H1 (cell line): ENCODE measurements at regions not wholly inside any gene's neighbourhood (a gene's known extent, or its start where the extent isn't known, plus 50 kb on each side); places are given as distances from the start of the nearest gene placed in this dataset.

Experiments
- CTCF ChIA-PET: fragments of 300-600 bp; sonication (Branson Sonifier 250); formaldehyde crosslinking; loops from one replicate; lab custom pipeline; 2021; ENCODE audit not compliant: partially characterized antibody; lab: Charles Lee
- POLR2A ChIA-PET: fragments of 300-600 bp; sonication (Branson Sonifier 250); formaldehyde crosslinking; loops from one replicate; lab custom pipeline; 2021; ENCODE audit warnings: inconsistent platforms; ENCODE audit not compliant: partially characterized antibody; lab: Charles Lee
- DNase-seq, 2 experiments: peaks; one replicate each; pipeline versions ENCODE4 v3.0.0 to v3.0.0-alpha.2; 2010 to 2022; ENCODE audit warnings: low spot score in 2 of 2, low read depth in 1 of 2, mixed read lengths in 1 of 2
- FAIRE-seq: peaks from 2 replicates; lab custom pipeline; 2011; peaks lifted over from hg19 to GRCh38; lab: Jason Lieb, UNC
- H2AFZ ChIP-seq: 2 replicates; pipeline ENCODE4 v1.8.1; 2012; ENCODE audit warnings: low read length, inconsistent platforms
- H2AK5ac ChIP-seq: 2 replicates; pipeline ENCODE4 v1.6.1; 2013; ENCODE audit warnings: low read depth, low read length
- H2BK120ac ChIP-seq: replicated peaks from 2 replicates; pipeline ENCODE3; 2013; ENCODE audit warnings: low read depth, low read length, inconsistent platforms
- H2BK12ac ChIP-seq: 2 replicates; pipeline ENCODE4 v1.6.1; 2013; ENCODE audit warnings: low read depth, low read length
- H2BK15ac ChIP-seq: 2 replicates; pipeline ENCODE4 v1.6.1; 2013; ENCODE audit warnings: low read length
- H2BK20ac ChIP-seq: 2 replicates; pipeline ENCODE4 v1.6.1; 2013; ENCODE audit warnings: low read length
- H2BK5ac ChIP-seq: 2 replicates; pipeline ENCODE4 v1.6.1; 2013; ENCODE audit warnings: low read depth, low read length
- H3K14ac ChIP-seq: 2 replicates; pipeline ENCODE4 v1.6.1; 2013; ENCODE audit warnings: inconsistent platforms; ENCODE audit not compliant: insufficient read length
- H3K18ac ChIP-seq: 2 replicates; pipeline ENCODE4 v1.6.1; 2013; ENCODE audit warnings: low read length; ENCODE audit errors: extremely low read depth
- H3K23ac ChIP-seq: 2 replicates; pipeline ENCODE4 v1.6.1; 2013; ENCODE audit warnings: inconsistent platforms; ENCODE audit not compliant: insufficient read length
- H3K23me2 ChIP-seq: 2 replicates; pipeline ENCODE4 v1.6.1; 2013; ENCODE audit warnings: low read depth, low read length
- H3K27ac ChIP-seq: 2 replicates; pipeline ENCODE4 v1.6.1; 2011; ENCODE audit warnings: low read depth, low read length, inconsistent platforms
- H3K27me3 ChIP-seq, 4 experiments: replicated peaks in 1 of 4; 1 replicate in 1 of 4; 2 replicates in 3 of 4; pipeline versions ENCODE4 v1.6.1 to v1.8.1; 2011 to 2013; ENCODE audit warnings: low read length in 3 of 4, mild to moderate bottlenecking in 3 of 4, inconsistent platforms in 2 of 4, mixed read lengths in 2 of 4, moderate library complexity in 1 of 4; ENCODE audit not compliant: control insufficient read depth in 3 of 4, insufficient read depth in 3 of 4; ENCODE audit errors: extremely low read depth in 1 of 4
- H3K36me3 ChIP-seq, 4 experiments: 2 replicates each; pipeline versions ENCODE4 v1.6.1 to v1.8.1; 2011 to 2013; ENCODE audit warnings: mild to moderate bottlenecking in 4 of 4, low read length in 3 of 4, moderate library complexity in 2 of 4, control low read depth in 1 of 4, inconsistent platforms in 1 of 4; ENCODE audit not compliant: insufficient read depth in 4 of 4, control insufficient read depth in 2 of 4
- H3K4ac ChIP-seq: replicated peaks from 2 replicates; pipeline ENCODE3; 2013; ENCODE audit warnings: low read length, low read depth, mixed read lengths, inconsistent platforms; ENCODE audit not compliant: insufficient read length
- H3K4me1 ChIP-seq, 4 experiments: replicated peaks in 1 of 4; 1 replicate in 1 of 4; 2 replicates in 3 of 4; pipeline versions ENCODE4 v1.6.1 to v1.8.1; 2011 to 2013; ENCODE audit warnings: low read length in 3 of 4, inconsistent platforms in 2 of 4, mixed read lengths in 1 of 4; ENCODE audit not compliant: insufficient read depth in 4 of 4, control insufficient read depth in 3 of 4
- H3K4me2 ChIP-seq, 2 experiments: 2 replicates each; pipeline versions ENCODE4 v1.6.1 to v1.8.1; 2011 to 2013; ENCODE audit warnings: low read depth in 2 of 2, low read length in 2 of 2, control low read depth in 1 of 2, inconsistent platforms in 1 of 2, mild to moderate bottlenecking in 1 of 2; ENCODE audit not compliant: insufficient read depth in 1 of 2
- H3K4me3 ChIP-seq, 4 experiments: fragments of 200-600, 300-600 bp in 1 of 4; sonication (generic), shearing (Covaris generic), sonication (Bioruptor Twin) in 1 of 4; 2 replicates each; pipeline versions ENCODE4 v1.5.1 to v1.8.1; 2011 to 2016; ENCODE audit warnings: low read length in 4 of 4, low read depth in 3 of 4, control low read depth in 2 of 4, inconsistent platforms in 2 of 4, mild to moderate bottlenecking in 2 of 4, mixed read lengths in 1 of 4, moderate library complexity in 1 of 4; ENCODE audit not compliant: insufficient read depth in 2 of 4; ENCODE audit errors: extremely low read depth in 1 of 4
- H3K56ac ChIP-seq: replicated peaks from 2 replicates; pipeline ENCODE3; 2013; ENCODE audit warnings: low read depth, mild to moderate bottlenecking, mixed read lengths, low read length, inconsistent platforms; ENCODE audit not compliant: insufficient read length
- H3K79me1 ChIP-seq: 2 replicates; pipeline ENCODE4 v1.6.1; 2013; ENCODE audit warnings: low read depth, low read length, control low read depth
- H3K79me2 ChIP-seq, 2 experiments: 2 replicates each; pipeline versions ENCODE4 v1.6.1 to v1.8.1; 2012 to 2013; ENCODE audit warnings: low read length in 2 of 2, mild to moderate bottlenecking in 2 of 2, inconsistent platforms in 1 of 2; ENCODE audit not compliant: insufficient read depth in 2 of 2, control insufficient read depth in 1 of 2
- H3K9ac ChIP-seq, 4 experiments: replicated peaks in 1 of 4; 1 replicate in 1 of 4; 2 replicates in 3 of 4; pipeline versions ENCODE4 v1.6.1 to v1.8.1; 2011 to 2013; ENCODE audit warnings: low read depth in 3 of 4, low read length in 3 of 4, control low read depth in 2 of 4, mild to moderate bottlenecking in 2 of 4, moderate library complexity in 2 of 4, inconsistent platforms in 1 of 4; ENCODE audit errors: extremely low read depth in 1 of 4
- H3K9me3 ChIP-seq, 2 experiments: 2 replicates each; pipeline versions ENCODE4 v1.6.1 to v1.8.1; 2012 to 2013; ENCODE audit warnings: mild to moderate bottlenecking in 2 of 2, moderate library complexity in 2 of 2, control low read depth in 1 of 2, inconsistent platforms in 1 of 2, low read depth in 1 of 2, low read length in 1 of 2, mixed read lengths in 1 of 2; ENCODE audit not compliant: insufficient read depth in 2 of 2
- H4K20me1 ChIP-seq, 2 experiments: replicated peaks in 1 of 2; 2 replicates each; pipeline versions ENCODE3 to v1.8.1; 2011 to 2013; ENCODE audit warnings: inconsistent platforms in 2 of 2, low read length in 2 of 2, mild to moderate bottlenecking in 1 of 2; ENCODE audit not compliant: insufficient read depth in 2 of 2, control insufficient read depth in 1 of 2
- H4K5ac ChIP-seq: 2 replicates; pipeline ENCODE4 v1.6.1; 2013; ENCODE audit warnings: low read length, low read depth, mixed read lengths, inconsistent platforms; ENCODE audit not compliant: insufficient read length
- H4K8ac ChIP-seq: 2 replicates; pipeline ENCODE4 v1.8.0; 2013; ENCODE audit warnings: mild to moderate bottlenecking, moderate library complexity, low read length, inconsistent platforms; ENCODE audit not compliant: insufficient read depth; ENCODE audit errors: extremely low read depth
- H4K91ac ChIP-seq: replicated peaks from 2 replicates; pipeline ENCODE3; 2013; ENCODE audit warnings: low read length, mixed read lengths, inconsistent platforms; ENCODE audit not compliant: insufficient read length
- WGBS, 2 experiments: shearing (Covaris generic) in 1 of 2; methylation state at CpG; one replicate each; pipeline versions ENCODE4 v1.1.6 to v1.1.7; 2013 to 2015; ENCODE audit warnings: low lambda C conversion rate in 2 of 2, mixed read lengths in 2 of 2, inconsistent platforms in 1 of 2, low coverage in 1 of 2, missing lambda C conversion rate in 1 of 2; ENCODE audit not compliant: insufficient replicate concordance in 2 of 2, insufficient coverage in 1 of 2, insufficient read length in 1 of 2; ENCODE audit errors: extremely low coverage in 1 of 2, missing lambda C conversion rate in 1 of 2; 5-methylcytosine and 5-hydroxymethylcytosine counted together

GRCh38 chr13:73984949-73985691, 149.1 kb downstream of the KLF12 start:
- Histone ChIP-seq H4K91ac (no peak overlapping the region), H2AFZ (peak overlapping the region; percentile 10; the same call in 1 of the 2 replicates), H3K14ac (no peak overlapping the region), H3K18ac (no peak overlapping the region), H2AK5ac (no peak overlapping the region), H3K27me3 (no peaks in the 10 kb centered on the region), H3K4ac (no peak overlapping the region), H3K79me2 (no peaks in the 10 kb centered on the region), H4K20me1 (no peaks in the 10 kb centered on the region), H3K4me2 (no peak overlapping the region), H3K9me3 (no peaks in the 10 kb centered on the region), H3K79me1 (peaks cover 2% of the 10 kb centered on the region; the same call in 1 of the 2 replicates), H2BK5ac (no peak overlapping the region), H2BK120ac (no peak overlapping the region), H2BK12ac (peak overlapping the region; percentile 41; the same call in 1 of the 2 replicates), H2BK15ac (0 out of 2 replicates have a peak overlapping the region, but pooled peaks have one; percentile 61), H3K4me1 (peaks cover 0 to 9% (median 3%) of the 10 kb centered on the region in 4 experiments; a peak in 4 of 7 replicates), H2BK20ac (no peak overlapping the region), H3K4me3 (no peak overlapping the region), H4K8ac (no peak overlapping the region), H3K23ac (no peak overlapping the region), H3K23me2 (no peaks in the 10 kb centered on the region; the same call in 1 of the 2 replicates), H3K56ac (no peak overlapping the region), H3K27ac (no peak overlapping the region), H3K9ac (no peak overlapping the region), H3K36me3 (no peaks in the 10 kb centered on the region), H4K5ac (no peak overlapping the region)
- POLR2A ChIA-PET: interaction anchor here (2.3 kb wide), 1 partner anchor 11 kb away, joined by 6 read pairs; no protein-coding TSS in a partner anchor
- 83% methylated on average over 11 of the region's 11 CpGs; no CpG with 5 or more reads in 1 of the 2 experiments for WGBS, 2 experiments
- FAIRE-seq (no peak), DNase-seq (no peak)
- CTCF ChIA-PET: interaction anchor here (0.5 to 2.1 kb wide), 10 partner anchors 8 to 303 kb away, joined by 3 to 6 read pairs (median 3); no protein-coding TSS in a partner anchor
